GM10248 (cell line): ENCODE measurements at regions not wholly inside any gene's neighbourhood (a gene's known extent, or its start where the extent isn't known, plus 50 kb on each side); places are given as distances from the start of the nearest gene placed in this dataset.

Experiments
- CTCF ChIA-PET: fragments of 300-600 bp; sonication (Branson Sonifier 250); formaldehyde crosslinking; extraction: SDS; loops from one replicate; lab custom pipeline; 2021; ENCODE audit warnings: antibody characterized with exemption; lab: Yijun Ruan, JAX
- POLR2A ChIA-PET: fragments of 350-650 bp; sonication (Branson Sonifier 250); formaldehyde crosslinking; extraction: SDS; loops from one replicate; lab custom pipeline; 2020; ENCODE audit warnings: antibody characterized with exemption; lab: Yijun Ruan, JAX
- DNase-seq: peaks from one replicate; pipeline ENCODE4 v3.0.0; 2012; ENCODE audit errors: extremely low spot score
- CTCF ChIP-seq: IDR thresholded peaks from 2 replicates; pipeline ENCODE4 v1.5.1; 2012; ENCODE audit warnings: mild to moderate bottlenecking, low read depth; ENCODE audit errors: extremely low read depth, missing control alignments, control extremely low read depth

- ChIA-PET CTCF (no interaction called here), POLR2A (no interaction called here)
- no peak for DNase-seq
- TF ChIP-seq CTCF: no peak
These were observed 292.6 kb upstream of the PTCHD4 start for GRCh38 chr6:48403587-48403986.

GRCh38 chr6:48401016-48401415 is 290.0 kb upstream of the PTCHD4 start:
- no peak for DNase-seq
- ChIA-PET POLR2A (no interaction called here), CTCF (no interaction called here)
- TF ChIP-seq CTCF: no peak

- DNase-seq: no peak
- TF ChIP-seq CTCF: no peak
- CTCF ChIA-PET: no interaction called here
- POLR2A ChIA-PET: no interaction called here
These were observed 286.9 kb upstream of the PTCHD4 start for GRCh38 chr6:48397887-48398286.

GRCh38 chr6:48389146-48390043 is 278.4 kb upstream of the PTCHD4 start:
- POLR2A ChIA-PET: no interaction called here
- CTCF ChIA-PET: interaction anchor here (1.1 to 1.8 kb wide), 4 partner anchors 9 to 33 kb away, joined by 3 to 4 read pairs (median 4); no protein-coding TSS in a partner anchor
- DNase-seq: no peak
- TF ChIP-seq CTCF: no peak

GRCh38 chr6:48388044-48388443 is 277.0 kb upstream of the PTCHD4 start:
- ChIA-PET POLR2A (no interaction called here), CTCF (interaction anchor here (1.8 kb wide), 1 partner anchor 15 kb away, joined by 4 read pairs; no protein-coding TSS in a partner anchor)
- no peak for DNase-seq
- TF ChIP-seq CTCF: no peak

- CTCF ChIA-PET: no interaction called here
- no peak for TF ChIP-seq CTCF
These were observed 267.9 kb upstream of the PTCHD4 start for GRCh38 chr6:48378884-48379407.

More at GRCh38 chr6:48378884-48379407, 267.9 kb upstream of the PTCHD4 start:
- POLR2A ChIA-PET: no interaction called here
- DNase-seq: no peak
